ENCODE measurements at regions not wholly inside any gene's neighbourhood (a gene's known extent, or its start where the extent isn't known, plus 50 kb on each side); places are given as distances from the start of the nearest gene placed in this dataset.
"Not testable (repeated sequence)": the region's sequence is repeated elsewhere in the genome, so short reads cannot be mapped to it uniquely, and the experiment has no call there.

GRCh38 chr4:107497054-107497453 is 223.0 kb downstream of the PAPSS1 start:
- TF ChIP-seq CTCF (IDR thresholded peaks at IDR 0.05; ENCODE audit: low read depth, low read length, missing control alignments): no peak
- no peak for DNase-seq (ENCODE audit: low read depth)
- no peak overlapping the region for H3K4me3 ChIP-seq (ENCODE audit: low read depth, low read length)

GRCh38 chr4:107492566-107492965 is 227.5 kb downstream of the PAPSS1 start:
- H3K4me3 ChIP-seq (ENCODE audit: low read depth, low read length): no peak overlapping the region
- no peak for TF ChIP-seq CTCF (IDR thresholded peaks at IDR 0.05; ENCODE audit: low read depth, low read length, missing control alignments)
- DNase-seq (ENCODE audit: low read depth): no peak

GRCh38 chr4:107490116-107490515 is 229.9 kb downstream of the PAPSS1 start:
- H3K4me3 ChIP-seq (ENCODE audit: low read depth, low read length): no peak overlapping the region
- TF ChIP-seq CTCF (IDR thresholded peaks at IDR 0.05; ENCODE audit: low read depth, low read length, missing control alignments): no peak
- no peak for DNase-seq (ENCODE audit: low read depth)

- not testable (repeated sequence) for DNase-seq (ENCODE audit: low read depth); H3K4me3 ChIP-seq (ENCODE audit: low read depth, low read length)
Observed at GRCh38 chr4:107483621-107484020, 236.4 kb downstream of the PAPSS1 start.

GRCh38 chr4:107482546-107482945 is 237.5 kb downstream of the PAPSS1 start:
- DNase-seq (ENCODE audit: low read depth): no peak

GRCh38 chr4:107478327-107478980 is 241.6 kb downstream of the PAPSS1 start:
- DNase-seq (ENCODE audit: low read depth): no peak
- TF ChIP-seq CTCF (IDR thresholded peaks at IDR 0.05; ENCODE audit: low read depth, low read length, missing control alignments): no peak
- no peak overlapping the region for H3K4me3 ChIP-seq (ENCODE audit: low read depth, low read length)

More at GRCh38 chr4:107482546-107482945, 237.5 kb downstream of the PAPSS1 start:
- H3K4me3 ChIP-seq (ENCODE audit: low read depth, low read length): no peak overlapping the region
- TF ChIP-seq CTCF (IDR thresholded peaks at IDR 0.05; ENCODE audit: low read depth, low read length, missing control alignments): no peak

- no peak for TF ChIP-seq CTCF (IDR thresholded peaks at IDR 0.05; ENCODE audit: low read depth, low read length, missing control alignments)
- H3K4me3 ChIP-seq (ENCODE audit: low read depth, low read length): no peak overlapping the region
- no peak for DNase-seq (ENCODE audit: low read depth)
Observed at GRCh38 chr4:107473126-107473525, 246.9 kb downstream of the PAPSS1 start.

Measured in GM12864 (cell line).